Astrocyte (in vitro differentiated cells and primary cell): ENCODE measurements at regions not wholly inside any gene's neighbourhood (a gene's known extent, or its start where the extent isn't known, plus 50 kb on each side); places are given as distances from the start of the nearest gene placed in this dataset.

ENCODE experiments used
- DNase-seq: peaks from one replicate; pipeline ENCODE4 v3.0.0-alpha.2; 2010; ENCODE audit warnings: low read depth
- FAIRE-seq: peaks from 2 replicates; lab custom pipeline; 2011; peaks lifted over from hg19 to GRCh38; lab: Jason Lieb, UNC
- H2AFZ ChIP-seq: 2 replicates; pipeline ENCODE4 v1.6.0; 2012; ENCODE audit warnings: low read depth, low read length, inconsistent platforms
- H3K27ac ChIP-seq: 2 replicates; pipeline ENCODE4 v1.5.1; 2011; ENCODE audit warnings: low read depth, low read length, inconsistent platforms
- H3K27me3 ChIP-seq: 2 replicates; pipeline ENCODE4 v1.6.0; 2011; ENCODE audit warnings: low read length, inconsistent platforms; ENCODE audit not compliant: insufficient read depth
- H3K36me3 ChIP-seq: 2 replicates; pipeline ENCODE4 v1.5.1; 2011; ENCODE audit warnings: low read length, inconsistent platforms; ENCODE audit not compliant: insufficient read depth
- H3K4me1 ChIP-seq: 2 replicates; pipeline ENCODE4 v1.5.1; 2011; ENCODE audit warnings: low read length, inconsistent platforms; ENCODE audit not compliant: insufficient read depth
- H3K4me2 ChIP-seq: 2 replicates; pipeline ENCODE4 v1.6.0; 2012; ENCODE audit warnings: low read length, inconsistent platforms
- H3K4me3 ChIP-seq: 2 replicates; pipeline ENCODE4 v1.5.1; 2011; ENCODE audit warnings: low read depth, mild to moderate bottlenecking, low read length, inconsistent platforms; ENCODE audit not compliant: insufficient read depth
- H3K79me2 ChIP-seq: 2 replicates; pipeline ENCODE4 v1.6.0; 2012; ENCODE audit warnings: mild to moderate bottlenecking, low read length, inconsistent platforms; ENCODE audit not compliant: insufficient read depth
- H3K9ac ChIP-seq: 2 replicates; pipeline ENCODE4 v1.6.0; 2012; ENCODE audit warnings: mild to moderate bottlenecking, low read length, inconsistent platforms
- H3K9me3 ChIP-seq: 2 replicates; pipeline ENCODE4 v1.5.1; 2012; ENCODE audit warnings: low read depth, mild to moderate bottlenecking, low read length, inconsistent platforms; ENCODE audit not compliant: insufficient read depth
- H4K20me1 ChIP-seq: 2 replicates; pipeline ENCODE4 v1.6.0; 2012; ENCODE audit warnings: low read length, inconsistent platforms; ENCODE audit not compliant: insufficient read depth
- H3K27ac Mint-ChIP-seq: one replicate; pipeline ENCODE4 v1.8.0; 2021; ENCODE audit warnings: mild to moderate bottlenecking, mixed read lengths; ENCODE audit not compliant: unreplicated experiment
- H3K27me3 Mint-ChIP-seq: one replicate; pipeline ENCODE4 v1.8.0; 2021; ENCODE audit warnings: low read depth, mixed read lengths; ENCODE audit not compliant: unreplicated experiment
- H3K36me3 Mint-ChIP-seq: one replicate; pipeline ENCODE4 v1.8.0; 2021; ENCODE audit warnings: low read depth, mixed read lengths; ENCODE audit not compliant: unreplicated experiment
- H3K4me1 Mint-ChIP-seq: one replicate; pipeline ENCODE4 v1.8.0; 2021; ENCODE audit warnings: low read depth, mixed read lengths; ENCODE audit not compliant: unreplicated experiment
- H3K4me3 Mint-ChIP-seq: one replicate; pipeline ENCODE4 v1.8.0; 2021; ENCODE audit warnings: mild to moderate bottlenecking, moderate library complexity, mixed read lengths; ENCODE audit not compliant: unreplicated experiment
- H3K9me3 Mint-ChIP-seq: one replicate; pipeline ENCODE4 v1.8.0; 2021; ENCODE audit warnings: mild to moderate bottlenecking, mixed read lengths; ENCODE audit not compliant: unreplicated experiment
- EZH2 ChIP-seq: IDR thresholded peaks from 2 replicates; pipeline ENCODE4 v1.6.1; 2012; ENCODE audit warnings: mild to moderate bottlenecking, low read length, inconsistent platforms; ENCODE audit not compliant: insufficient read depth
- TF ChIP-seq, protein P1 (sequence below): IDR thresholded peaks from 2 replicates; pipeline ENCODE4 v1.5.1; 2011; ENCODE audit warnings: low read depth, mild to moderate bottlenecking, inconsistent platforms, low read length, moderate library complexity; ENCODE audit not compliant: insufficient read depth

- Mint-ChIP-seq H3K27ac (no peak overlapping the region), H3K27me3 (no peaks in the 10 kb centered on the region), H3K36me3 (no peaks in the 10 kb centered on the region), H3K9me3 (no peaks in the 10 kb centered on the region), H3K4me1 (peaks cover 6% of the 10 kb centered on the region), H3K4me3 (no peak overlapping the region)
- H2AFZ ChIP-seq, result no peak overlapping the region
- no peaks in the 10 kb centered on the region for H3K79me2 ChIP-seq
- no peak for FAIRE-seq
- no peaks in the 10 kb centered on the region for H3K9me3 ChIP-seq
- H3K4me3 ChIP-seq, result no peak overlapping the region
- no peaks in the 10 kb centered on the region for H3K4me1 ChIP-seq
- no peaks in the 10 kb centered on the region for H3K36me3 ChIP-seq
- TF ChIP-seq, protein P1, sequence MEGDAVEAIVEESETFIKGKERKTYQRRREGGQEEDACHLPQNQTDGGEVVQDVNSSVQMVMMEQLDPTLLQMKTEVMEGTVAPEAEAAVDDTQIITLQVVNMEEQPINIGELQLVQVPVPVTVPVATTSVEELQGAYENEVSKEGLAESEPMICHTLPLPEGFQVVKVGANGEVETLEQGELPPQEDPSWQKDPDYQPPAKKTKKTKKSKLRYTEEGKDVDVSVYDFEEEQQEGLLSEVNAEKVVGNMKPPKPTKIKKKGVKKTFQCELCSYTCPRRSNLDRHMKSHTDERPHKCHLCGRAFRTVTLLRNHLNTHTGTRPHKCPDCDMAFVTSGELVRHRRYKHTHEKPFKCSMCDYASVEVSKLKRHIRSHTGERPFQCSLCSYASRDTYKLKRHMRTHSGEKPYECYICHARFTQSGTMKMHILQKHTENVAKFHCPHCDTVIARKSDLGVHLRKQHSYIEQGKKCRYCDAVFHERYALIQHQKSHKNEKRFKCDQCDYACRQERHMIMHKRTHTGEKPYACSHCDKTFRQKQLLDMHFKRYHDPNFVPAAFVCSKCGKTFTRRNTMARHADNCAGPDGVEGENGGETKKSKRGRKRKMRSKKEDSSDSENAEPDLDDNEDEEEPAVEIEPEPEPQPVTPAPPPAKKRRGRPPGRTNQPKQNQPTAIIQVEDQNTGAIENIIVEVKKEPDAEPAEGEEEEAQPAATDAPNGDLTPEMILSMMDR, result no peak
- TF ChIP-seq EZH2, result no peak
- no peak overlapping the region for H3K9ac ChIP-seq
- H3K4me2 ChIP-seq, result no peak overlapping the region
- no peaks in the 10 kb centered on the region for H4K20me1 ChIP-seq
- H3K27ac ChIP-seq, result no peak overlapping the region
- H3K27me3 ChIP-seq, result no peaks in the 10 kb centered on the region
- DNase-seq, result no peak
Observed at GRCh38 chr4:30847958-30848357, 127.8 kb downstream of the PCDH7 start.

DNA sequence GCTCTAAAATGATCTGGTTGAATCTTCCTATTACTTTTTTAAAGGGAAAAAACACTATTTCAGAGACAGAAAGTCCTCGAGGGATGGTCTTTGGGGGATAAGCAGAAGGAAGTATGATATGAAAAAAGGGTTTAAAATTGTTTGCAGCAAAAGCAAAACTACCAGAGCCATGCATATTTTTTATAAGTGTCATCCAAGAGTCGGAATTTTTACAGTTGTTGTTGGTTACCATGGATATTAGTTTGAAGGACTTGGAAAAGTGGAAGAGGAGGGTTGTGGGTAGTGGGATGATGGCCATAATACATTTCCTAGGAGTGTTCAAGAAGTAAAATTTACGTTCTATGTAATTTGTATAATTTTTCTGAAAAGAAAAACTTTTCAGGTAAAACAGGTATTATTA, 134.4 kb downstream of the PCDH7 start:
- Histone ChIP-seq H3K4me2 (no peak overlapping the region), H3K36me3 (no peaks in the 10 kb centered on the region), H2AFZ (no peak overlapping the region), H3K9me3 (no peaks in the 10 kb centered on the region), H3K9ac (no peak overlapping the region), H3K4me1 (no peaks in the 10 kb centered on the region), H3K4me3 (no peak overlapping the region), H3K27ac (no peak overlapping the region), H3K27me3 (no peaks in the 10 kb centered on the region), H3K79me2 (no peaks in the 10 kb centered on the region), H4K20me1 (no peaks in the 10 kb centered on the region)
- Mint-ChIP-seq H3K9me3 (no peaks in the 10 kb centered on the region), H3K4me3 (no peak overlapping the region), H3K36me3 (no peaks in the 10 kb centered on the region), H3K4me1 (peaks cover 9% of the 10 kb centered on the region), H3K27me3 (no peaks in the 10 kb centered on the region), H3K27ac (no peak overlapping the region)
- no peak for FAIRE-seq
- no peak for DNase-seq
- TF ChIP-seq EZH2, result no peak
- TF ChIP-seq, protein P1, result no peak

DNA sequence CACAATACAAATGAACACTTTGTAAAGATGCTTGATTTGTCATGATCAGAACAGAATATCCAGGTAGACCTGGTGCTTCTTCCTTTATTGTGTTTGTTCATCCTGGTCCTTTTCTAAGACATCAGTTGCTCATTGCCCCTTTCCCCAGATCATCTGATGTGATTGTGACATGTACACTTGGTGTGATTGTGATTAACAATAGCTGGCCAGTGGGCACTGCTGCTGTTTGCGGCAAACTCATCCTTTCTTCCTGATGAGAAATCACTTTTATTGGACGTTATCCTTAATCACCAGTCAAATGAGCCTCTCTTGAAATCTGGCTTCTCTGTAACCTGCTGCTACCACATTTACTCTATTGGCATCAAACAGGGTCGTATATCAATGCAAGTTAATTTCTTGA, 135.1 kb downstream of the PCDH7 start:
- H3K4me2 ChIP-seq, result no peak overlapping the region
- peaks cover 9% of the 10 kb centered on the region for H3K4me1 Mint-ChIP-seq
- H3K27ac ChIP-seq, result no peak overlapping the region
- H3K36me3 Mint-ChIP-seq, result no peaks in the 10 kb centered on the region
- TF ChIP-seq, protein P1, result no peak
- TF ChIP-seq EZH2, result no peak
- no peak overlapping the region for H3K4me3 ChIP-seq
- no peak for FAIRE-seq
- H3K27ac Mint-ChIP-seq, result no peak overlapping the region
- no peak for DNase-seq
- no peaks in the 10 kb centered on the region for H3K4me1 ChIP-seq
- H3K36me3 ChIP-seq, result no peaks in the 10 kb centered on the region
- H3K9ac ChIP-seq, result no peak overlapping the region
- no peaks in the 10 kb centered on the region for H4K20me1 ChIP-seq
- H3K27me3 Mint-ChIP-seq, result no peaks in the 10 kb centered on the region
- H3K27me3 ChIP-seq, result no peaks in the 10 kb centered on the region
- H3K4me3 Mint-ChIP-seq, result no peak overlapping the region
- no peaks in the 10 kb centered on the region for H3K9me3 Mint-ChIP-seq
- H2AFZ ChIP-seq, result no peak overlapping the region
- no peaks in the 10 kb centered on the region for H3K9me3 ChIP-seq
- H3K79me2 ChIP-seq, result no peaks in the 10 kb centered on the region
